HG03060 (cell line): ENCODE measurements at regions not wholly inside any gene's neighbourhood (a gene's known extent, or its start where the extent isn't known, plus 50 kb on each side); places are given as distances from the start of the nearest gene placed in this dataset.

Source experiments
- ATAC-seq: cut with Tn5 transposase; IDR thresholded peaks from one replicate; pipeline ENCODE4 v1.9.1; 2021; ENCODE audit warnings: low read depth, moderate number of reproducible peaks; ENCODE audit not compliant: unreplicated experiment

DNA sequence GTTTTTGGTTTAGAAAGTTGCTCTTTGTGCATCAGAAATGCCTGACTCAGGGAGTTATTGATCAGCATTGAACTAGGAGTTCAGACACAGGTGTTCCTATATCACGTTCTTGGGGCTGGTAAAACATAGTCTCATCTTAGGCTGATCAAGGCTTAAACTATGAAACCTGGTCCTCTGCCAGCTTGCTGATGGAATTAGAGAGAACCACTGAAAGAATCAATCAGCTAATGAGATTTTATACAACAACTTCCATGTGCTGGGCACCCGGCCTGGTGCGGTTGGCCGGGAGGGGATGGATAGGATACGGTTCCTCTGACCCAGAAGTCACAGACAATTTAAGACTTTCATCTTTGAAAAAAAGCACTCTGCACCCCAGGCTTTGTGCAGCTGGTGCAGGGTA lies 164.9 kb downstream of the RDH14 start:
- no peak for ATAC-seq

- peak; percentile 84 for ATAC-seq
Observed at GRCh38 chr2:18387441-18388206, 172.8 kb downstream of the RDH14 start.

DNA sequence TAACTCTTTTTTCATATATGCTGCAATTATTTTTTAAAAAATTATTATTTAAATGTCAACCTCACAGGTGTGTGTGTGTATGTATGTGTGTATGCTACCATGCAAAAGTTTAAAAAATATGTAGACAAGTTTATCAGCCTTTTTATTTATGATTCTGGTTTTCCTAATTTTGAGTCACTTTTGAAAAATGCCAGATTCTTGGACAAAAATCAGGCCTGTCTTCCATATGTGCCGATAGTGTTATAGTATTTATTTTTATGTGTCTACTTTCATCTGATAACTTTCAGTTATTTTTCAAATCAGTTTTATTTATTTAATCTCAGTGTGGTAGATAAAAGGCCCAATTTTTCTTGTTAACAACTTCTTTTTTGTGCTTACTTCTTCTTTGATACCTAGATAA lies 176.2 kb downstream of the RDH14 start:
- no peak for ATAC-seq

- no peak for ATAC-seq
Observed at GRCh38 chr2:18381386-18381785, 179.1 kb downstream of the RDH14 start.

- no peak for ATAC-seq
Observed at GRCh38 chr2:18380321-18380720, 180.1 kb downstream of the RDH14 start.

DNA sequence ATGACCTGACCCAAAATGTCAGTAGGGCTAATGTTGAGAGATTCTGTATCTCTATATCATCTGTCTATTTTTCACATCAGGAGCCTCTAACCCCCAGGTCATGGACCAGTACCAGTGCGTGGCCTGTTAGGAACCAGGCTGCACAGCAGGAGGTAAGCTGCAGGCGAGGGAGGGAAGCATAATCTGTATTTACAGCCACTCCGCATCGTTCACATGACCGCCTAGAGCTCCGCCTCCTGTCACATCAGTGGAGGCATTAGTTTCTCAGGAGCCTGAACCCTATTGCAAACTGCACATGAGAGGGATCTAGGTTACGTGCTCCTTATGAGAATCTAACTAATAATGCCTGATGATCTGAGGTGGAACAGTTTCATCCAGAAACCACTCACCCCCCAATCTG lies 180.6 kb downstream of the RDH14 start:
- ATAC-seq, result no peak

DNA sequence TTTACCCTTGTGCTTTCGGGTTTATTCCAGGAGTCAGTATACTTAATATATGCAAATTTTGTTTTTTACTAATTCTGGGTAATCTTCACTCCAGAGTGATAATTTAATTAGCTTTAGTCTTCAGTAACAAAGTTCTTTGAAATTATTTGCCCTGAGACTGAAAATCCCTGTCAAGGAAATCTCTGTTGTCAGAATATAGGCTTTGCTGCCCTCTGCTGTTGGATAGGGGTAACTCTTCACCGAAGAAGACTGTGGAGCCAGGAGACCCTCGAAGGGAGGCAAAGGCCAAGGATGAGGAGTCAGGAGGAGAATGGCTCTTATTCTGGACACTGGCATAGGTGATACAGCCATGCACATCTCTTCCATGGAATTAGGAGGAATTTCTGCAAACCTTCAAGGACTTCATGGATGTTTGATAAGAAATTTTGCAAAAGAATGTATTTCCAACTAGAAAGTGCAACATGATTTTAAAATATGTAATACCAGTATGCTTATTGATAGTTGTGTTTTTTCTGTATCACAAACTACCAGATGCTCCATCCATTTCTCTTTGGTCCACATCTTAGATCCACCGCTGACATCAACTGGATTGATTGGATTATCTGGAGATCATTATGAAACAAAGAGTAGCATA lies 182.3 kb downstream of the RDH14 start:
- ATAC-seq, result peak; percentile 56

- no peak for ATAC-seq
Observed at GRCh38 chr2:18376936-18377335, 183.5 kb downstream of the RDH14 start.

- ATAC-seq, result no peak
Observed at GRCh38 chr2:18373664-18374063, 186.8 kb downstream of the RDH14 start.

- ATAC-seq, result no peak
Observed at GRCh38 chr2:18373081-18373480, 187.4 kb downstream of the RDH14 start.

GRCh38 chr2:18372641-18373040 lies 187.8 kb downstream of the RDH14 start:
- ATAC-seq, result no peak

DNA sequence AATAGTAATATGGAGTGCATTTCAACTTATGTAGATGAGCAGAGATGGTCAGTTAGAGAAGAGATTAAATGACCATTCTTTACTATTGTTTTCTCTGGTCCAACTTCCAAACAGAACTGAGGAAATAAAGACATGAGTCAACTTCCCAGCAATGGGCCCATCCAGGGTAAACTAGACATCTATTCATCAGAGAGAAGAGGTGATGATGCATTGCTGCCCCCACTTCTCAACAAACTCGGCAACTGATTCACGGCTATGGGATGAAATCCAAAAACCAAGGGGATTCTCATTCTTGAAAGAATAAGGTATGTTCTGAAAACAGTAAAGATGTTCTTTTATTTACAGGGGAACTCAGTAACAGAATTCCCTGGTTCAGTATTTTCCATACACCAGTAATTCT lies 190.7 kb downstream of the RDH14 start:
- no peak for ATAC-seq

- ATAC-seq, result no peak
Observed at GRCh38 chr2:18368008-18368407, 192.4 kb downstream of the RDH14 start.

GRCh38 chr2:18365342-18365741 lies 195.1 kb downstream of the RDH14 start:
- ATAC-seq, result no peak

GRCh38 chr2:18363348-18363747 lies 197.1 kb downstream of the RDH14 start:
- ATAC-seq, result no peak

DNA sequence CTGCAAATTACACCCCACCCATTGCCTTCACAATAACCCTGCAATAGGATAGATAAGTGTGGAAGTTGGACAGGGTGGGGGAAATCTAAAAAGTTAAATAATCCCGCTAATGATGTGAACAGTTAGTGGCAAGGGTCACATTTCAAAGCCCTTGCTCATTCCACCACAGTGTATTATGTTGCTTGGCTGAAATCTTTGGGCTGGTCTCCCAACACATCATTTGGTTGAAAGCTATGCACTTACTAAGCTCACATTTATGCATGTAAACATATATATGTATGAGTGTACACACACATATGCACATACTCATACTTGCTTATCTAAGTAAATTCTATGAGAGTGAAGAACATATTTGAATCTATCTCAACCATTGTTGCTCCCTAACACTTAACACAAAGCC lies 197.8 kb downstream of the RDH14 start:
- ATAC-seq, result no peak

GRCh38 chr2:18357537-18357936 lies 202.9 kb downstream of the RDH14 start:
- ATAC-seq, result no peak

DNA sequence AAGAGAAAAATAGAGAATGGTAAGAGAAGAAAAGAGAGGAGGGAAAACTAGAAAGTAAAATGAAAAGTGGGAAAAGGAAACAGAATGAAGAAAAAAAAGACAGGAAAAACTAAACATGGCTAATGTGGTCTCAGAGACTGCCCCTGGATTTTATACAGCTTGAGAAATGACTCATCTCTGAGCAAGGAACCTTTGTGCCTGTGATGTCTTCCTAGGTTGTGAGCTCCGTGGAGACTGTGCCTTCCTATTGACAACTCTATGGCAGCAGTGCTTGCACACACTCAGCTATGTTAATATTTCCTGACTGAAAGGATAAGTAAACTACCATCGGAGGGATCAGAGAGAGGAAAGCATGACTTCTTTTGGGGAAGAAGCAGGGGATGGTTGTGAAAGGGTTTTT lies 203.8 kb downstream of the RDH14 start:
- no peak for ATAC-seq

DNA sequence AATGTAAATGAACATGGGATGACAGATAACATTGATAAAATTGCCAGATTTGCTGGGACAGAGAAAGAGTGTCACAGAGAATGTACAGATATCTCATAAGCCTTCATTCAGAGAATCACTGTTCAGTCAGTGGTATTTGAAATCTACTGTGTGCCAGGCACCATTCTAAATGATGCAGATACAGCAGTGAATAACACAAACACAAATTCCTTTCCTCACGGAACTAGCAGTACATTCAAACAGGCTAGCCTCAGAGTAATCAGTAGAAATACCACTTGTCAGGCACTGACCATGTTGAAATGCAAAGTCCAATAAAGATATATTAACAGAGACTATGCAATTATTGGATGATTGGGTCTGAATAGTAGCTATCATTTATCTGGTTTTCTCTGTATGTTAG lies 211.0 kb downstream of the RDH14 start:
- ATAC-seq, result no peak

GRCh38 chr2:18346874-18347273 lies 213.6 kb downstream of the RDH14 start:
- ATAC-seq, result no peak

- no peak for ATAC-seq
Observed at GRCh38 chr2:18346344-18346743, 214.1 kb downstream of the RDH14 start.

DNA sequence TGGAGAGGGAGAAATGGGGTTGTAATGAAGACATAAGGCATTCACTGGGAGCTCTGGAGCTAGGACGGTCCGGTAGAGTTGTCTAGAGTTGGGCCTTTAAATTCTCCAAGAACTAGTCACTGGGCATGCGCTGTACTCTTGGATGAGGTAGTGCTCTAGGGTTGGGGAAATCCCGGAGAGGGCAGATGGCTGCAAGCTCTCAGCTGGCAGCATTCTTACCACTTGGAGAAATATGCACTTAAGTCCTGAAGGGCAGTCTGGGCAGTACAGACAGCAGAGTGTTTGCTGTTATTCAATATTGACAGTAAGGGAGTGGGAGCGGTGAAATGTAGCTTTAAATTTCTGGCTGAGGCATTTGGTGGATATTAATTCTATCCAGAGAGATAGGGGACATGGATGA lies 214.6 kb downstream of the RDH14 start:
- no peak for ATAC-seq
